ENCODE measurements at regions not wholly inside any gene's neighbourhood (a gene's known extent, or its start where the extent isn't known, plus 50 kb on each side); places are given as distances from the start of the nearest gene placed in this dataset.

GRCh38 chr4:151997461-151997860 is 236.7 kb upstream of the GATB start:
- no peak for TF ChIP-seq POLR2A (IDR thresholded peaks at IDR 0.05)
- no peak for TF ChIP-seq CTCF (IDR thresholded peaks at IDR 0.05)

Data from vagina (tissue), 2 donors.